ENCODE measurements at regions not wholly inside any gene's neighbourhood (a gene's known extent, or its start where the extent isn't known, plus 50 kb on each side); places are given as distances from the start of the nearest gene placed in this dataset.

- TF ChIP-seq ZNF589 (CRISPR knock-in tag; IDR thresholded peaks at IDR 0.05; ENCODE audit: low read depth) (no peak), MAX (CRISPR knock-in tag; IDR thresholded peaks at IDR 0.05) (no peak), SOX6 (IDR thresholded peaks at IDR 0.05) (no peak), CHD1 (IDR thresholded peaks at IDR 0.05; ENCODE audit: low read length) (no peak)
Observed at GRCh38 chr3:80215191-80215590, 447.4 kb upstream of the ROBO1 start (continued).

GRCh38 chr3:80213086-80213485 lies 445.3 kb upstream of the ROBO1 start:
- Histone ChIP-seq H3K27ac (ENCODE audit: extremely low read depth, low read depth, low read length) (no peak overlapping the region), H3K9me1 (ENCODE audit: control insufficient read depth, insufficient read depth, low read length) (no peaks in the 10 kb centered on the region), H4K20me1 (replicated peaks; ENCODE audit: control insufficient read depth, insufficient read depth, low read length) (no peaks in the 10 kb centered on the region), H3K4me1 (replicated peaks in 1 of 2; ENCODE audit: control insufficient read depth in 2 of 2, insufficient read depth in 2 of 2, low read length in 2 of 2) (no peaks in the 10 kb centered on the region), H3K9me3 (replicated peaks; ENCODE audit: control insufficient read depth, insufficient read depth, low read depth, low read length) (no peaks in the 10 kb centered on the region), H3K79me2 (ENCODE audit: control insufficient read depth, insufficient read depth, low read length) (no peaks in the 10 kb centered on the region), H3K36me3 (ENCODE audit: control insufficient read depth, insufficient read depth, low read length) (no peaks in the 10 kb centered on the region), H3K9ac (ENCODE audit: insufficient read depth in 1 of 2, low read depth in 2 of 2, low read length in 2 of 2) (no peak overlapping the region), H3K4me3 (no peak overlapping the region), H3K4me2 (ENCODE audit: insufficient read depth, low read length) (no peak overlapping the region), H2AFZ (ENCODE audit: low read depth, low read length) (no peak overlapping the region), H3K27me3 (ENCODE audit: control insufficient read depth in 2 of 2, insufficient read depth in 2 of 2, low read length in 2 of 2) (no peaks in the 10 kb centered on the region)
- no TSS peak for BruUV-seq (replicated peaks)
- FAIRE-seq = no peak
- intact Hi-C loops (cut with micrococcal nuclease) = no loop called here
- in situ Hi-C loops (cut with MboI) = no loop called here
- CTCF ChIA-PET (ENCODE audit: low intra/inter-chr PET ratio) = no interaction called here
- POLR2A ChIA-PET = no interaction called here
- ATAC-seq = no peak
- no peak for DNase-seq (ENCODE audit: extremely low read depth in 1 of 4, low spot score in 3 of 4)
- WGBS (ENCODE audit: insufficient coverage, low coverage, missing lambda C conversion rate) = 0% methylated on average over 4 of the region's 4 CpGs
- no peak for TF ChIP-seq FOXK1 (CRISPR knock-in tag; IDR thresholded peaks at IDR 0.05; ENCODE audit: borderline replicate concordance)
- no peak for TF ChIP-seq HDAC1 (IDR thresholded peaks at IDR 0.05)
- no peak for TF ChIP-seq STAT5A (IDR thresholded peaks at IDR 0.05; ENCODE audit: borderline replicate concordance, low read length)
- TF ChIP-seq ZNF76 (CRISPR knock-in tag; IDR thresholded peaks at IDR 0.05; ENCODE audit: borderline replicate concordance) = no peak
- TF ChIP-seq CLOCK (CRISPR knock-in tag; IDR thresholded peaks at IDR 0.05; ENCODE audit: borderline replicate concordance) = no peak
- TF ChIP-seq CREBBP (IDR thresholded peaks at IDR 0.05; ENCODE audit: low read depth, low read length) = no peak
- TF ChIP-seq KAT2B (IDR thresholded peaks at IDR 0.05; ENCODE audit: low read depth, low read length) = no peak
- no peak for TF ChIP-seq ZNF707 (CRISPR knock-in tag; conservative IDR thresholded peaks at IDR 0.05)
- no peak for TF ChIP-seq MEF2A (IDR thresholded peaks at IDR 0.05; ENCODE audit: control insufficient read depth, low read depth, low read length)
- TF ChIP-seq NFIX (CRISPR knock-in tag; IDR thresholded peaks at IDR 0.05; ENCODE audit: low read depth) = no peak
- no peak for TF ChIP-seq ZNF398 (CRISPR knock-in tag; IDR thresholded peaks at IDR 0.05)
- TF ChIP-seq CEBPB (tag; IDR thresholded peaks at IDR 0.05) = no peak
- TF ChIP-seq RFX1 (IDR thresholded peaks at IDR 0.05) = no peak
- TF ChIP-seq ZNF551 (CRISPR knock-in tag; IDR thresholded peaks at IDR 0.05) = no peak
- no peak for TF ChIP-seq MTA1 (IDR thresholded peaks at IDR 0.05; ENCODE audit: borderline replicate concordance)

All from K562 (cell line).